Fibroblast of lung (primary cell): ENCODE measurements at regions not wholly inside any gene's neighbourhood (a gene's known extent, or its start where the extent isn't known, plus 50 kb on each side); places are given as distances from the start of the nearest gene placed in this dataset.

ENCODE experiments used
- DNase-seq, 2 donors: peaks; one replicate each; pipeline versions ENCODE4 v3.0.0 to v3.0.0-alpha.2; 2010; ENCODE audit warnings: low read depth in 2 of 2
- H2AFZ ChIP-seq: 2 replicates; pipeline ENCODE4 v1.5.1; 2012; ENCODE audit warnings: low read length, control low read depth, inconsistent platforms
- H3K27ac ChIP-seq: 2 replicates; pipeline ENCODE4 v1.5.1; 2011; ENCODE audit warnings: low read length, control low read depth; ENCODE audit not compliant: insufficient read depth
- H3K27me3 ChIP-seq: 2 replicates; pipeline ENCODE4 v1.5.1; 2011; ENCODE audit warnings: mild to moderate bottlenecking, low read length; ENCODE audit not compliant: control insufficient read depth, insufficient read depth
- H3K36me3 ChIP-seq: 2 replicates; pipeline ENCODE4 v1.5.1; 2011; ENCODE audit warnings: low read length; ENCODE audit not compliant: control insufficient read depth, insufficient read depth
- H3K4me1 ChIP-seq: 2 replicates; pipeline ENCODE4 v1.5.1; 2011; ENCODE audit warnings: low read length; ENCODE audit not compliant: control insufficient read depth, insufficient read depth; ENCODE audit errors: extremely low read depth
- H3K4me2 ChIP-seq: 2 replicates; pipeline ENCODE4 v1.5.1; 2011; ENCODE audit warnings: low read length, control low read depth; ENCODE audit not compliant: insufficient read depth; ENCODE audit errors: extremely low read depth
- H3K4me3 ChIP-seq, 4 experiments: fragments of 200-600 bp in 1 of 4; sonication (generic) in 1 of 4; replicated peaks in 1 of 4; 2 replicates each; pipeline ENCODE4 v1.5.1; 2011 to 2016; ENCODE audit warnings: low read length in 4 of 4, low read depth in 3 of 4, mild to moderate bottlenecking in 3 of 4, control low read depth in 2 of 4, inconsistent platforms in 1 of 4, mixed read lengths in 1 of 4; ENCODE audit not compliant: insufficient read depth in 1 of 4; ENCODE audit errors: control extremely low read depth in 1 of 4
- H3K79me2 ChIP-seq: 2 replicates; pipeline ENCODE4 v1.5.1; 2012; ENCODE audit warnings: mild to moderate bottlenecking, low read length, inconsistent platforms; ENCODE audit not compliant: control insufficient read depth, insufficient read depth
- H3K9ac ChIP-seq: 2 replicates; pipeline ENCODE4 v1.5.1; 2011; ENCODE audit warnings: mild to moderate bottlenecking, low read length, control low read depth; ENCODE audit not compliant: insufficient read depth
- H3K9me3 ChIP-seq: 2 replicates; pipeline ENCODE4 v1.5.1; 2012; ENCODE audit warnings: low read depth, low read length; ENCODE audit not compliant: control insufficient read depth, insufficient read depth
- H4K20me1 ChIP-seq: 2 replicates; pipeline ENCODE4 v1.5.1; 2011; ENCODE audit warnings: low read length; ENCODE audit not compliant: control insufficient read depth, insufficient read depth; ENCODE audit errors: extremely low read depth
- CTCF ChIP-seq, 2 donors: IDR thresholded peaks in 1 of 2; conservative IDR thresholded peaks in 1 of 2; 1 replicate in 1 of 2; 2 replicates in 1 of 2; pipeline ENCODE4 v1.5.1; 2011 to 2012; ENCODE audit warnings: low read length in 2 of 2, control low read depth in 1 of 2, inconsistent platforms in 1 of 2, low read depth in 1 of 2, mild to moderate bottlenecking in 1 of 2
- EZH2 ChIP-seq: IDR thresholded peaks from 2 replicates; pipeline ENCODE4 v1.5.1; 2012; ENCODE audit warnings: low read length, control low read depth, mild to moderate bottlenecking; ENCODE audit errors: missing control alignments

DNA sequence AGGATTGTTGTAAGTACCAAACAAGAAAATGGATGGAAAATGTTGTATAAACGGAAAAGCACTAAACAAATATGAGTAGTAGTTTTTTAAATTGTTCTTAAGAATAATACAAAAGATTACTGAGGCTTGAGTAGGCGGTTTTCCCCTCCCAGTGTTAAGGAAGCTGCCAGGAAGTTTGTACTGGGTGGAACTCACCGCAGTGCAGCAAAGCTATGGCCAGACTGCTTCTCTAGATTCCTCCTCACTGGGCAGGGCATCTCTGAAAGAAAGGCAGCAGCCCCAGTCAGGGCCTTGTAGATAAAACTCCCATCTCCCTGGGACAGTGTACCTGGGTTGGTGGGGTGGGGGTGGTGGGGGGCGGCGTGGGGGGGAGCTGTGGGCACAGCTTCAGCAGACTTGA is 58.7 kb downstream of the XCL2 start:
- H3K9me3 ChIP-seq: no peaks in the 10 kb centered on the region
- peak in 1 of 2 donors; percentile 83 for DNase-seq
- H3K27me3 ChIP-seq: no peaks in the 10 kb centered on the region
- H2AFZ ChIP-seq: no peak overlapping the region
- no peaks in the 10 kb centered on the region for H3K36me3 ChIP-seq
- no peak overlapping the region for H3K27ac ChIP-seq
- no peak overlapping the region for H3K4me3 ChIP-seq
- H3K79me2 ChIP-seq: no peaks in the 10 kb centered on the region
- peaks cover 4% of the 10 kb centered on the region for H3K4me1 ChIP-seq
- no peak for TF ChIP-seq EZH2
- no peak for TF ChIP-seq CTCF (conservative IDR thresholded peaks at IDR 0.05 in 1 of 2, IDR thresholded peaks at IDR 0.05 in 1 of 2; ENCODE audit: low read depth in 1 of 2, low read length in 2 of 2)
- no peak overlapping the region for H3K9ac ChIP-seq
- H4K20me1 ChIP-seq: no peaks in the 10 kb centered on the region
- H3K4me2 ChIP-seq: no peak overlapping the region

DNA sequence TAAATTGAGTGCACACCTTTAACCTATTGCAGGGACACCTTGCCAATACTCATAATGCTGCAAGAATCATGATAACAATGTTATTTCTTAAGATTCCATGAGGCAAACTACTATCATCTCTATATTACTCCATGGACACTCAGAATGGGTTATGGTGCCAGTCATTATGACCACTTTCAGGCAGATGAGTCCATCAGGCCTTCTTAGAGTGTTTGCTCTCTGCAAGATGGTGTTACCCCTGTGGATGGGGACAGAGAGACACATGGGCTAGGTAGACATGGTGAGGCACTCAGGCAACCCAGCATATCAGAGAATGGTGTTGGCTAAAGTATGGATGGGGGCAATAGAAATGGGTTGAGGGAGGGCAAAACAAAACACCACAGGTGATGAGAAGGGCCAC is 59.7 kb downstream of the XCL2 start:
- H3K9ac ChIP-seq: no peak overlapping the region
- no peaks in the 10 kb centered on the region for H3K36me3 ChIP-seq
- no peak overlapping the region for H3K27ac ChIP-seq
- H3K79me2 ChIP-seq: no peaks in the 10 kb centered on the region
- H3K4me2 ChIP-seq: no peak overlapping the region
- no peak for TF ChIP-seq EZH2
- TF ChIP-seq CTCF (conservative IDR thresholded peaks at IDR 0.05 in 1 of 2, IDR thresholded peaks at IDR 0.05 in 1 of 2; ENCODE audit: low read depth in 1 of 2, low read length in 2 of 2): no peak
- H4K20me1 ChIP-seq: no peaks in the 10 kb centered on the region
- no peak overlapping the region for H2AFZ ChIP-seq
- H3K27me3 ChIP-seq: no peaks in the 10 kb centered on the region
- H3K4me1 ChIP-seq: peaks cover 4% of the 10 kb centered on the region
- H3K9me3 ChIP-seq: no peaks in the 10 kb centered on the region
- H3K4me3 ChIP-seq: no peak overlapping the region
- DNase-seq: no peak

- no peaks in the 10 kb centered on the region for H3K9me3 ChIP-seq
- H3K4me2 ChIP-seq: no peak overlapping the region
- no peaks in the 10 kb centered on the region for H3K79me2 ChIP-seq
- no peaks in the 10 kb centered on the region for H3K27me3 ChIP-seq
- H3K36me3 ChIP-seq: no peaks in the 10 kb centered on the region
- no peak overlapping the region for H3K27ac ChIP-seq
- peaks cover 4% of the 10 kb centered on the region for H3K4me1 ChIP-seq
- no peaks in the 10 kb centered on the region for H4K20me1 ChIP-seq
- no peak overlapping the region for H3K4me3 ChIP-seq
- no peak overlapping the region for H3K9ac ChIP-seq
- DNase-seq: peak; percentile 39 to 94
- TF ChIP-seq CTCF (conservative IDR thresholded peaks at IDR 0.05 in 1 of 2, IDR thresholded peaks at IDR 0.05 in 1 of 2; ENCODE audit: low read depth in 1 of 2, low read length in 2 of 2): no peak
- no peak for TF ChIP-seq EZH2
- no peak overlapping the region for H2AFZ ChIP-seq
Measured at GRCh38 chr1:168483539-168483938, 60.3 kb downstream of the XCL2 start.
